OCI-LY1 (cell line): ENCODE measurements at regions not wholly inside any gene's neighbourhood (a gene's known extent, or its start where the extent isn't known, plus 50 kb on each side); places are given as distances from the start of the nearest gene placed in this dataset.

Experiments used
- EZH2 ChIP-seq: fragments of 200-600 bp; sonication (generic), shearing (Covaris generic); IDR thresholded peaks from 2 replicates; pipeline ENCODE4 v1.8.0; 2017; ENCODE audit warnings: borderline replicate concordance, mixed run types, mild to moderate bottlenecking, antibody characterized with exemption, low read length, moderate library complexity, mixed read lengths
- TF ChIP-seq, protein P1 (sequence below): fragments of 200-600 bp; sonication (generic), shearing (Covaris generic); IDR thresholded peaks from 2 replicates; pipeline ENCODE4 v1.5.1; 2017; ENCODE audit warnings: mild to moderate bottlenecking, antibody characterized with exemption, low read length, moderate library complexity, mixed read lengths

DNA sequence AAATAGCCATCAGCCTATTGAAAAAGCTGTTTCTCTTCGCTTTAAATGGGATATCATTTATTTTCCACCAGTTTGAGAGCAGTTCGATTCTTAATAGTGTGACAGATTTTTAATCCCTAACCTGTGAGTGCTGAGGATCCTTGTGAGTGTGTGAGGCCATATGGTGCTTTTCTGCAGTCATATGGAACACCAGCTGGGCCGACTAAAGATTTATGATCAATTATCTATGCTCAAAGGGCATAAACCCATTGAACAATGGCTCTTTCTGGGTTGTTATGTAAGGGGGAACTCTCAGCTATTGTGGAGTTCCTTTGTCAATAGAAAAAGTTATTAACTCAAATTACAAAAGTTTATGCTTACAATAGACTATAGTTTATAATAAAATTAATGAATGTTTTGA, 1003.6 kb downstream of the FAT4 start:
- TF ChIP-seq, protein P1, sequence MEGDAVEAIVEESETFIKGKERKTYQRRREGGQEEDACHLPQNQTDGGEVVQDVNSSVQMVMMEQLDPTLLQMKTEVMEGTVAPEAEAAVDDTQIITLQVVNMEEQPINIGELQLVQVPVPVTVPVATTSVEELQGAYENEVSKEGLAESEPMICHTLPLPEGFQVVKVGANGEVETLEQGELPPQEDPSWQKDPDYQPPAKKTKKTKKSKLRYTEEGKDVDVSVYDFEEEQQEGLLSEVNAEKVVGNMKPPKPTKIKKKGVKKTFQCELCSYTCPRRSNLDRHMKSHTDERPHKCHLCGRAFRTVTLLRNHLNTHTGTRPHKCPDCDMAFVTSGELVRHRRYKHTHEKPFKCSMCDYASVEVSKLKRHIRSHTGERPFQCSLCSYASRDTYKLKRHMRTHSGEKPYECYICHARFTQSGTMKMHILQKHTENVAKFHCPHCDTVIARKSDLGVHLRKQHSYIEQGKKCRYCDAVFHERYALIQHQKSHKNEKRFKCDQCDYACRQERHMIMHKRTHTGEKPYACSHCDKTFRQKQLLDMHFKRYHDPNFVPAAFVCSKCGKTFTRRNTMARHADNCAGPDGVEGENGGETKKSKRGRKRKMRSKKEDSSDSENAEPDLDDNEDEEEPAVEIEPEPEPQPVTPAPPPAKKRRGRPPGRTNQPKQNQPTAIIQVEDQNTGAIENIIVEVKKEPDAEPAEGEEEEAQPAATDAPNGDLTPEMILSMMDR, result no peak
- TF ChIP-seq EZH2, result no peak
